GM12872 (cell line): ENCODE measurements at regions not wholly inside any gene's neighbourhood (a gene's known extent, or its start where the extent isn't known, plus 50 kb on each side); places are given as distances from the start of the nearest gene placed in this dataset.

Experiments used
- CTCF ChIP-seq: IDR thresholded peaks from 3 replicates; pipeline ENCODE4 v1.5.1; 2011; ENCODE audit warnings: low read depth, mild to moderate bottlenecking, low read length, moderate library complexity; ENCODE audit not compliant: insufficient read depth

- TF ChIP-seq CTCF, result no peak
These were observed 57.4 kb upstream of the CTNNA1 start for GRCh38 chr5:138695781-138696180.

DNA sequence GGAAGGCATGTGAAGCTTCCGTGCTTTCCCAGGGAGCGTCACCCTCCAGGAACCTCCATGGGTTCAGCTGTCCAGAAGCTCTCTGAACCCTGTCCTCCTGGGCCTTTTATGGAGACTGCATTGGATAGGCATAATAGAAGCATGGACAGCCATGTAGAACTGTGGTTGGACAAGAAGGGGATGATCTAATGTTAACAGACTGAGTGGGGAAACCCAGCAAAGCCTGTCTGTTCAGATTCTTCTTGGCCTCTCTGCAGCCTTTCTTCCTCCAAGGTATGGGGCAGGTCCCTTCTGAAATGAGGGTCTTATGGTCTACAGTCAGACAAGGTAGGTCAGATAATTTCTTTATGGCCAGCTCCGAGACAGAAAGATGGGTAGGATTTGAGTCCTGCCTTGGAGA is 59.1 kb upstream of the CTNNA1 start:
- no peak for TF ChIP-seq CTCF

DNA sequence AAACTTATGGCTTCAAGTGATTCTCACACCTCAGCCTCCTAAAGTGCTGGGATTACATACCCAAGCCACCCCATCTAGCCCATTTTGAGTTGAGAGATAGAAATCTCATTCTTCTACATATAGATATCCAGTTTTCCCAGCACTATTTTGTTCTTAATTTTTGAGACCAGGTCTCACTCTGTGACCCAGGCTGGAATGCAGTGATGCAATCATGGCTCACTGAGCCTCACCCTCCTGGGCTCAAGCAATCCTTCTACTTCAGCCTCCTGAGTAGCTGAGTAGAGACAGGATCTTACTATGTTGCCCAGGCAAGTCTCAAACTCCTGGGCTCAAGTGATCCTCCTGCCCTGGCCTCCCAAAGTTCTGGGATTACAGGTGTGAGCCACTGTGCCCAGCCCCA is 60.9 kb upstream of the CTNNA1 start:
- no peak for TF ChIP-seq CTCF

- TF ChIP-seq CTCF, result no peak
These were observed 66.6 kb upstream of the CTNNA1 start for GRCh38 chr5:138686668-138687067.

- TF ChIP-seq CTCF, result no peak
These were observed 68.0 kb upstream of the CTNNA1 start for GRCh38 chr5:138685193-138685745.

GRCh38 chr5:138677782-138678181 is 75.4 kb upstream of the CTNNA1 start:
- no peak for TF ChIP-seq CTCF

DNA sequence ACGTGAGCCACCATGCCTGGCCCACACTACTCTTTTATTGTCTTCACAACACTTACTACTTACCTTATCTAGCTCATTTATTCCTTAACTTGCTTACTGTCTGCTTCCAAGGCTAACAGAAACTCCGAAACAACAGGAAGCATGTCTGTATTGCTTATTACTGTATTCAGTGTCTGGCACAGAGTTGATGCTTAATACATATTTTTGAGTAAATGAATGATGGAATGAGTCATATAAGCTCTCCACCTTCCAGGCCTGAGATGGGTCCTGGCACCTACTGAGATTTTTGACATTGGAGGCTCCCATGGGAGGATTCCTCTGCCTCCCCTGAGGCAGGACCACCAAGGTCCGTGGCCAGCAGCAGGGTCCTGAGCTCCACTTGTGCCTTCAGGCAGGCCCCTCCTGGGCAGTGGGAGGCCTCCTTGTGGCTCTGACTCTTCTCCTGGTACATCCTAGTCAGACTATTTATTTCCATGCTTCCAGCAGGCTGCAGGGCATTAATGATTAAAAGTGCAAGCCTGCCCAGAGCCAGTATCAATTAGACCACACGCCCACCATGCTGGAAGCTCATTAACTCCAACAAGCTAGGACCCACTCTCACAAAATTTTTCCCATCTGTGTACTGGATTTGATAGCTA is 76.5 kb upstream of the CTNNA1 start:
- TF ChIP-seq CTCF, result no peak
